ENCODE measurements at regions not wholly inside any gene's neighbourhood (a gene's known extent, or its start where the extent isn't known, plus 50 kb on each side); places are given as distances from the start of the nearest gene placed in this dataset.
A peak's percentile ranks its signal among the peaks of the same experiment; 100 is the strongest.

DNA sequence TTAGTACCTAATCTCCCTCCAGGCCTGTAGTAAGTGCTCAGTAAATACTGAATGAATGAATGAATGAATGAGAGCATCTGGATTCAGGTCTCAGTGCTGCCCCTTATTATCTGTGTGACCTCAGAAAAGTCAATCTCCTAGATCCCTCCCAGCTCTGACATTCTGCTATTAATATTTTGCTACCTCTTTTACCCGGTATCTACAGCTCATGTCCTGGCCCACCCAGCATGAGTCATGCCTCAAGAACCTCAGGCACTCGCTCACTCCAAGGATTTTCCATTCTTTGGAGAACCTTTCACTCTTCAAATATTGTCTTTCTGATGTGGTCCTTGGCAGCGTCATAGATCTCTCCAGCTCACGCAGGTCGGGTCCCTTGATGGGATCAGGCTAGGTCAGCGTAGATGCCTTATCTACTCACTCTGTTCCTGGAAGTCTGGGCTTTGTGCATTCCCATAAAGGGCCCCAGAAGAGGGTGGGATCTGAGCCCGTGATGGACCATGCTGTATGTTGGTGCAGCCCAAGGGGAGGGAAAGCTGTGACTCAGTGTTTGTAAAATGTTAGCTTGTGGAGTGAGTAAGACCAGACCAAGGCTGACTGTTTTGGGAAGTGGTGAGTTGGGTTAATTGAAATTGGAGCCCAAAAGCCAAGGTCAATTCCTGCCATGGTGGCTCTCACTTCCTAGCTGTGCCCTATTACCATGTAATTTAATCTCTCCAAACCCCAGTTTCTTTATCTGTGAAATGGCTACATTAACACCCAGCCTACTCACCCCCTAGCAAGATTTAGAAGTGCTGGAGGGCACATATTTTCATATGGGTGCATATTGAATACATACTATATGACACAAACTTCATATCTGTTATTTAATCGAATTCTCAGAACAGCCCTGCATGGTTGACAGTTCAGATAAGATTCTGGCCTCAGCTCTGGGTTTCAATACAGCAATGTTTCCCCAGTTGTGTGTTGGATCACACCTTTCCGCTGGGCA, 214.1 kb upstream of the USP24 start:
- TF ChIP-seq, protein P1, sequence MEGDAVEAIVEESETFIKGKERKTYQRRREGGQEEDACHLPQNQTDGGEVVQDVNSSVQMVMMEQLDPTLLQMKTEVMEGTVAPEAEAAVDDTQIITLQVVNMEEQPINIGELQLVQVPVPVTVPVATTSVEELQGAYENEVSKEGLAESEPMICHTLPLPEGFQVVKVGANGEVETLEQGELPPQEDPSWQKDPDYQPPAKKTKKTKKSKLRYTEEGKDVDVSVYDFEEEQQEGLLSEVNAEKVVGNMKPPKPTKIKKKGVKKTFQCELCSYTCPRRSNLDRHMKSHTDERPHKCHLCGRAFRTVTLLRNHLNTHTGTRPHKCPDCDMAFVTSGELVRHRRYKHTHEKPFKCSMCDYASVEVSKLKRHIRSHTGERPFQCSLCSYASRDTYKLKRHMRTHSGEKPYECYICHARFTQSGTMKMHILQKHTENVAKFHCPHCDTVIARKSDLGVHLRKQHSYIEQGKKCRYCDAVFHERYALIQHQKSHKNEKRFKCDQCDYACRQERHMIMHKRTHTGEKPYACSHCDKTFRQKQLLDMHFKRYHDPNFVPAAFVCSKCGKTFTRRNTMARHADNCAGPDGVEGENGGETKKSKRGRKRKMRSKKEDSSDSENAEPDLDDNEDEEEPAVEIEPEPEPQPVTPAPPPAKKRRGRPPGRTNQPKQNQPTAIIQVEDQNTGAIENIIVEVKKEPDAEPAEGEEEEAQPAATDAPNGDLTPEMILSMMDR (conservative IDR thresholded peaks at IDR 0.05), result no peak
- no peak overlapping the region for H3K27ac ChIP-seq

DNA sequence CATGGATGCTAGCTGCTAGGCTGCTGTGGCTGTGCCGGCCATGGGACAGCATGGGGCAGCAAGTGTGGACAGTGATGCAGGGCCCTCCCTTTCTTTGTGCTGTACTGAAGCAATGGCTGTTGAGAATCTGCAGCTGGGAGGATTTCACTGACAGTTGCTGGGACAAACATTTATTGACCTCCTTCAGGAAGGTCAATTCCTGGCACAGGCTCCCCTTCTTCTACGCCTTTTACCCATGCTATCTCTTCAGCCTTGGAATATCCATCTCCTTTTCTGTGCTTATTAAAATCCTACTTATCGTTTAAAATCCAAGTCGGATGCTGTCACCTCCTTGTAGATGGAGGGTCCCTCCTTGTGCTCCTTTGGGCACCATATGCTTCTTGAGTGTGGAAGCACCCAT, 213.1 kb upstream of the USP24 start:
- H3K27ac ChIP-seq, result no peak overlapping the region
- TF ChIP-seq, protein P1 (conservative IDR thresholded peaks at IDR 0.05), result no peak

GRCh38 chr1:55427606-55428005, 212.4 kb upstream of the USP24 start:
- TF ChIP-seq, protein P1 (conservative IDR thresholded peaks at IDR 0.05), result no peak
- H3K27ac ChIP-seq, result no peak overlapping the region

GRCh38 chr1:55426619-55427018, 211.5 kb upstream of the USP24 start:
- TF ChIP-seq, protein P1 (conservative IDR thresholded peaks at IDR 0.05), result no peak
- H3K27ac ChIP-seq, result peak overlapping the region; percentile 40

DNA sequence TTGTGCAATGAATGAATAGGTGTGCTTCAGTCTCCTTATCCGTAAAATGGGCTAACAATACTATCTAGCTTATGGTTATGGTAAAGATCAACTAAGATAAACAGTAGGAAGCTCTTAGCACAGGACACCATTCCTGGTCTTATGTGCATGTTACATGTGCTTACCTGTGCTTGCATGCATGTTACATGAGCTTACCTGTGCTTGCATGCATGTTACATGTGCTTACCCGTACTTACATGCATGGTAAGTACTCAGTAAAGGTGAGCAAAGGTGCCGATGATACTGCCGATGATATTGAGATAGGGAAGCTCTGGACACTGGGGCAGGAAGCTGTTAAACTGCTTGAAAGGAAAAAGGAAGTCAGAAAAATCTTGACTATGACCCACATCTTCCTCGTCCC, 211.0 kb upstream of the USP24 start:
- H3K27ac ChIP-seq, result peak overlapping the region; percentile 40

GRCh38 chr1:55425310-55425930, 210.3 kb upstream of the USP24 start:
- no peak overlapping the region for H3K27ac ChIP-seq
- TF ChIP-seq, protein P1 (conservative IDR thresholded peaks at IDR 0.05), result no peak

More for the DNA sequence above, 211.0 kb upstream of the USP24 start:
- TF ChIP-seq, protein P1 (conservative IDR thresholded peaks at IDR 0.05), result no peak

DNA sequence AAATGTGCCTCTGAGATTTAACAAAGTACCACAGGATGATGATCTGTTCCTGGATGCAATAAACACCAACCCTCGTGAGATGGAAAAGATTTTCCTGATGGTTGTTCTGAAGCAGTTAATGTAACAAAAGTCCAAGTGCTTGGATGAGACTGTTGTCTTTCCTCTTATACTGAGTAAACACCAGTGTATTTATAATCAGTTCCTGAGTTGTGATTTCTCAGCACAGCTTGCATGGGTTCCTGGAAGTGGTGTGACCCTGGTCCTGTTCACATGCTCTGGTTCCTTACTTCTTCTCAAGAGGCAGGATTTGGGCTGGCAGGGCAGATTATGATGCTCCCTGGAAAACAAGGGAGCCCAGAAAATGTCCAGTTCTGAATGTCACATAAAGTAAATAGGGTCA, 208.2 kb upstream of the USP24 start:
- TF ChIP-seq, protein P1 (conservative IDR thresholded peaks at IDR 0.05), result no peak
- H3K27ac ChIP-seq, result no peak overlapping the region

All from VCaP (cell line).